Ovary (tissue), 7 donors: ENCODE measurements at regions not wholly inside any gene's neighbourhood (a gene's known extent, or its start where the extent isn't known, plus 50 kb on each side); places are given as distances from the start of the nearest gene placed in this dataset.

Experiments
- DNase-seq, 5 donors: peaks; one replicate each; pipeline ENCODE4 v3.0.0-alpha.2; 2019 to 2020
- H3K27ac ChIP-seq, 2 donors: fragments of 200-600 bp; one replicate each; pipeline versions ENCODE4 v1.5.1 to v1.8.0; 2019 to 2022
- H3K27me3 ChIP-seq: fragments of 200-600 bp; one replicate; pipeline ENCODE4 v1.8.0; 2022
- H3K36me3 ChIP-seq: fragments of 200-600 bp; sonication (generic); one replicate; pipeline ENCODE4 v1.5.1; 2019
- H3K4me1 ChIP-seq: one replicate; pipeline ENCODE4 v1.8.1; 2013; ENCODE audit warnings: mild to moderate bottlenecking, moderate library complexity; ENCODE audit not compliant: insufficient read depth
- H3K4me3 ChIP-seq: fragments of 200-600 bp; sonication (generic); one replicate; pipeline ENCODE4 v1.5.1; 2017
- H3K9me3 ChIP-seq, 2 donors: fragments of 200-600 bp in 1 of 2; sonication (generic) in 1 of 2; one replicate each; pipeline versions ENCODE4 v1.5.1 to v1.8.1; 2013 to 2019; ENCODE audit warnings: mild to moderate bottlenecking in 1 of 2, moderate library complexity in 1 of 2
- EP300 ChIP-seq: sonication (generic); formaldehyde crosslinking; IDR thresholded peaks from one replicate; pipeline ENCODE4 v1.6.1; 2017; ENCODE audit warnings: antibody characterized with exemption
- POLR2A ChIP-seq: fragments of 450-650 bp; IDR thresholded peaks from one replicate; pipeline ENCODE4 v1.6.1; 2017; ENCODE audit warnings: antibody characterized with exemption, mild to moderate bottlenecking, moderate library complexity
- WGBS, 3 donors: extraction: QIAGEN DNeasy Blood & Tissue Kit in 1 of 3; methylation state at CpG; one replicate each; pipeline versions ENCODE4 v1.1.5 to v1.1.7; 2013 to 2017; 5-methylcytosine and 5-hydroxymethylcytosine counted together
- intact Hi-C, 4 donors: fragments of 100-400 bp; cut with DNase I; formaldehyde crosslinking; loops; one replicate each; pipeline versions ENCODE4 v1.11.0 to v1.15.1; 2022 to 2023
- TF ChIP-seq, protein P1 (sequence below), 3 donors: fragments of 450-650 bp in 2 of 3; fragments of 200-600 bp in 1 of 3; IDR thresholded peaks; one replicate each; pipeline versions ENCODE4 v1.5.1 to v1.8.0; 2016 to 2022; ENCODE audit warnings: antibody characterized with exemption in 3 of 3, mild to moderate bottlenecking in 1 of 3
- donor health status: DM: no; HTN: no; CAD: no; lungs with moderate emphysema.
- donor health status: DM: no; HTN: no; CAD: no.
- donor health status: Bipolar disorder and iron deficiency.
- donor health status: DM: no; HTN: no; CAD: no.
- donor health status: DM: yes; HTN: yes; CAD: no.

DNA sequence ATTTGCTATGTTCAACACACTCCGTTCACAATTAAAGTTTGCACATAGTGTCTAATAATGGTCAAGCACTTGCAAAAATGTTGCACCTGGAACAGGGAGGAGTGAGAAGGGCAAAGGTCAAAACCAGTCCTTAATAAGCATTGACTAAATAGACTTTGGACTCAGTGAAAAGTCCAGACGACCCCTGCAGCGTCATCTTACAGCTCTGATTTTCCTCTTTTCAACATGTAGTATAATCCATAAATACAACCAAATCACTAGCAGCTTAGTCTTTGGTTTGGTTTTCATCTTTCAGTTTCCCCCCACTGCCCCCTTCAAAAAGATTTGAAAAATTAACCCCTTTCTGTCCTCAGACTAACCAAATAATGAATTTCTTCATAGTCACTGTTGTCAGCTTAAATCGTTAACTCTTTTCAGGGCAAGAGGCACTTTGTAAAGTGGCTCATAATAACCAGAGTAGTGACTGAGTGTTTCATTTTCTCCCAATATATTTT lies 290.3 kb downstream of the PTPRC start:
- Histone ChIP-seq H3K27ac (no peak overlapping the region), H3K36me3 (no peaks in the 10 kb centered on the region), H3K4me3 (no peak overlapping the region), H3K9me3 (no peaks in the 10 kb centered on the region), H3K4me1 (no peaks in the 10 kb centered on the region), H3K27me3 (no peaks in the 10 kb centered on the region)
- WGBS, 3 donors: 82 to 86% (median 82%) methylated on average over 4 of the region's 4 CpGs
- TF ChIP-seq EP300: no peak
- no peak for TF ChIP-seq POLR2A
- TF ChIP-seq, protein P1, sequence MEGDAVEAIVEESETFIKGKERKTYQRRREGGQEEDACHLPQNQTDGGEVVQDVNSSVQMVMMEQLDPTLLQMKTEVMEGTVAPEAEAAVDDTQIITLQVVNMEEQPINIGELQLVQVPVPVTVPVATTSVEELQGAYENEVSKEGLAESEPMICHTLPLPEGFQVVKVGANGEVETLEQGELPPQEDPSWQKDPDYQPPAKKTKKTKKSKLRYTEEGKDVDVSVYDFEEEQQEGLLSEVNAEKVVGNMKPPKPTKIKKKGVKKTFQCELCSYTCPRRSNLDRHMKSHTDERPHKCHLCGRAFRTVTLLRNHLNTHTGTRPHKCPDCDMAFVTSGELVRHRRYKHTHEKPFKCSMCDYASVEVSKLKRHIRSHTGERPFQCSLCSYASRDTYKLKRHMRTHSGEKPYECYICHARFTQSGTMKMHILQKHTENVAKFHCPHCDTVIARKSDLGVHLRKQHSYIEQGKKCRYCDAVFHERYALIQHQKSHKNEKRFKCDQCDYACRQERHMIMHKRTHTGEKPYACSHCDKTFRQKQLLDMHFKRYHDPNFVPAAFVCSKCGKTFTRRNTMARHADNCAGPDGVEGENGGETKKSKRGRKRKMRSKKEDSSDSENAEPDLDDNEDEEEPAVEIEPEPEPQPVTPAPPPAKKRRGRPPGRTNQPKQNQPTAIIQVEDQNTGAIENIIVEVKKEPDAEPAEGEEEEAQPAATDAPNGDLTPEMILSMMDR (IDR thresholded peaks at IDR 0.05): no peak
- intact Hi-C loops: no loop called here
- DNase-seq: no peak

DNA sequence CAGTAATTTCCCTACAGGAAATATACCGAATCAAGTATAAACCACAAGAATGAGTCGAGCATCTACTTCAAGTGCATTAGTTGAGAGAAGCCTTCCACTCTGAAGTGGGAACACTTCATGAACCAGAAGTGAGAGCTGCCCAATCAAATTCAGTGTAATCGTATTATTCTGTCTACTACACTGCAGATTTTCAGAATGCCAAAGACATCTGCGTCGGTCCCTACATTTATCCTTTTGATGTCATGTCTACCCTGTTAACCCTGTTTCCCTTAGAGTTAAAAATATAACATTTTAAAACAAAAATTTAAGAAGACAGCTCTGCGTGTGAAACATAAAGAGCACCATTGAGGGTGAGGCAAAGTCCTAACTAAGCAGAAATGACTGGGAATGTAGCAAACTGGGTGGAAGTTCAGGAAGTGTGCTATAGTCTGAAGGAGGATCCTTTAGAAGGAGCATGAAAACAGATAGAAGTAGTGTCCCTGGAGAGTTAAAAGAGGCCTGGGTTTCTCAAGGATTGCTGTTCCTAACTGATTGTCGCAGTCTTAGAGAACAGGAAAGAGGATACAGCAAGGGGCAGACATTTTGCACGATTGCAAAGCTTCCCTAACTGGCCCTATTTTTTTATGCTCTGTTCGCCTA lies 291.2 kb downstream of the PTPRC start:
- Histone ChIP-seq H3K27ac (no peak overlapping the region), H3K4me3 (no peak overlapping the region), H3K36me3 (no peaks in the 10 kb centered on the region), H3K9me3 (no peaks in the 10 kb centered on the region), H3K27me3 (no peaks in the 10 kb centered on the region), H3K4me1 (no peaks in the 10 kb centered on the region)
- intact Hi-C loops: no loop called here
- no peak for TF ChIP-seq POLR2A
- TF ChIP-seq EP300: no peak
- TF ChIP-seq, protein P1 (IDR thresholded peaks at IDR 0.05): no peak
- DNase-seq: no peak
- WGBS, 3 donors: 81 to 83% (median 82%) methylated on average over 9 of the region's 9 CpGs

- Histone ChIP-seq H3K27me3 (no peaks in the 10 kb centered on the region), H3K36me3 (no peaks in the 10 kb centered on the region), H3K4me1 (peaks cover 1% of the 10 kb centered on the region), H3K9me3 (no peaks in the 10 kb centered on the region), H3K27ac (no peak overlapping the region), H3K4me3 (no peak overlapping the region)
- intact Hi-C loops: no loop called here
- no peak for TF ChIP-seq POLR2A
- no peak for TF ChIP-seq EP300
- TF ChIP-seq, protein P1 (IDR thresholded peaks at IDR 0.05): no peak
- WGBS, 3 donors: 81 to 91% (median 81%) methylated on average over 6 of the region's 6 CpGs
- no peak for DNase-seq
Measured at GRCh38 chr1:198932351-198932991, 293.6 kb downstream of the PTPRC start.

DNA sequence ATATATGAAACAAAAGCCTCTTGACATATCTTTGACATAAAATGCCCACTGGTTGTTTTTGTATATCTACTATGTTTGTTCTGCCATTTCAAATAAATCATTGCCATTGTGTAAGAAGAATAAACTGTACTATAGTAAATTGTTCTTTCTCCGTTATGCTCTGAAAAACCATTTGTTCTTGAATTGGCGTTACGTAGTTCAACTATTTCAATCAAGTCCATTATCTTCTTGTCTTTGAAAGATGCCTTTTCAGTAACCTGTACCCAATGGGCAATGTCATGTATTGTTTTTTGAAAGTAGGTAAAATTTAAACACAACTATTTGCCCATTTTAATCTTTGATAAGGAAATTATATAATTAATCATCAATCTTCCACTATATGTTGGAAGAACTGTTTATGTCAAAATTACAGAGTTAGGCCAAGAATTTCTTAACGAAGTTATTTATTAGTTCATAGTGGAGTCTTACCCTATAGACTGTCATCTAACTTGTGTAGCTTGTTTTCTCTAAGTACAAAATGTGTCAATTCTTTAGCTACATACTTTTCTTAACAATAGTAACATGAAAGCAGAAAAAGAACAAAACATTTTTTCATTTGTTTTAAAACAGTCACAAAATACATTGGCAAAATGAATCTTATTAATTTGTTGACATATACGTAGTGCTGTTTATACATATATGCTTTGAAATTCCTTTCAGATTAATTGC lies 294.8 kb downstream of the PTPRC start:
- no peak overlapping the region for H3K27ac ChIP-seq
- no peaks in the 10 kb centered on the region for H3K27me3 ChIP-seq
- DNase-seq: no peak
- H3K9me3 ChIP-seq: no peaks in the 10 kb centered on the region
- intact Hi-C loops: no loop called here
- 87 to 94% (median 89%) methylated on average over 5 of the region's 5 CpGs for WGBS, 3 donors
- no peaks in the 10 kb centered on the region for H3K36me3 ChIP-seq
- H3K4me1 ChIP-seq: peaks cover 1% of the 10 kb centered on the region
- H3K4me3 ChIP-seq: no peak overlapping the region
- TF ChIP-seq, protein P1 (IDR thresholded peaks at IDR 0.05): no peak
- TF ChIP-seq POLR2A: no peak
- TF ChIP-seq EP300: no peak
